ENCODE measurements at regions not wholly inside any gene's neighbourhood (a gene's known extent, or its start where the extent isn't known, plus 50 kb on each side); places are given as distances from the start of the nearest gene placed in this dataset.
A peak's percentile ranks its signal among the peaks of the same experiment; 100 is the strongest.

- no CpG with 5 or more reads among the region's 5 CpGs for WGBS (ENCODE audit: extremely low coverage, insufficient read length, low lambda C conversion rate)
- H3K36me3 Mint-ChIP-seq (ENCODE audit: insufficient read depth in 1 of 3, low read depth in 3 of 3), result no peaks in the 10 kb centered on the region
- no peaks in the 10 kb centered on the region for H3K27me3 Mint-ChIP-seq (ENCODE audit: low read depth)
- Histone ChIP-seq H3K14ac (ENCODE audit: insufficient read depth, low read length) (no peak overlapping the region), H3K23ac (ENCODE audit: insufficient read length, low read depth, low read length) (no peak overlapping the region), H3K18ac (ENCODE audit: insufficient read length, low read depth, low read length) (peak overlapping the region; percentile 65), H3K79me2 (ENCODE audit: insufficient read depth, low read length) (no peaks in the 10 kb centered on the region), H3K9ac (ENCODE audit: extremely low read depth, insufficient read length, low read length) (no peak overlapping the region), H3K4me1 (ENCODE audit: insufficient read depth, low read length) (peaks cover 22% of the 10 kb centered on the region), H4K8ac (replicated peaks; ENCODE audit: insufficient read length, low read depth, low read length) (no peak overlapping the region), H3K4ac (ENCODE audit: low read depth, low read length) (no peak overlapping the region; the same call in 1 of the 2 replicates), H3K56ac (ENCODE audit: insufficient read length, low read depth, low read length) (no peak overlapping the region), H2BK20ac (ENCODE audit: low read depth, low read length, poor library complexity, severe bottlenecking) (no peak overlapping the region), H2BK5ac (ENCODE audit: insufficient read length, low read length) (no peak overlapping the region), H3K27me3 (ENCODE audit: insufficient read depth, low read length) (no peaks in the 10 kb centered on the region), H2BK15ac (ENCODE audit: low read depth, low read length) (no peak overlapping the region), H4K91ac (ENCODE audit: insufficient read length, low read depth, low read length) (no peak overlapping the region), H3K4me2 (ENCODE audit: insufficient read depth, insufficient read length, low read length) (no peak overlapping the region), H2AK5ac (ENCODE audit: insufficient read length, low read length) (peak overlapping the region; percentile 2), H2AFZ (ENCODE audit: low read length) (no peak overlapping the region), H3K9me3 (ENCODE audit: control insufficient read depth, low read depth, low read length) (no peaks in the 10 kb centered on the region), H2BK12ac (ENCODE audit: insufficient read length, low read depth, low read length) (peak overlapping the region; percentile 84), H3T11ph (ENCODE audit: low read length) (no peak overlapping the region), H3K23me2 (ENCODE audit: insufficient read length, low read depth, low read length, poor library complexity, severe bottlenecking) (no peaks in the 10 kb centered on the region), H2BK120ac (ENCODE audit: low read depth, low read length, poor library complexity, severe bottlenecking) (no peak overlapping the region), H4K20me1 (ENCODE audit: control insufficient read depth, insufficient read depth, insufficient read length) (no peaks in the 10 kb centered on the region), H3K27ac (ENCODE audit: insufficient read length, low read depth, low read length) (peak overlapping the region; percentile 98), H4K5ac (ENCODE audit: insufficient read length, low read depth, low read length) (no peak overlapping the region), H3K79me1 (ENCODE audit: insufficient read depth, low read depth, low read length, poor library complexity, severe bottlenecking) (no peaks in the 10 kb centered on the region)
- peak overlapping the region in 1 of 2 experiments; percentile 56; a peak in 2 of 5 replicates for H3K4me3 Mint-ChIP-seq
- peaks cover 68 to 69% of the 10 kb centered on the region in 2 experiments for H3K4me1 Mint-ChIP-seq
- peak; percentile 71 for DNase-seq
- H3K9me3 Mint-ChIP-seq, result no peaks in the 10 kb centered on the region; a peak in 2 of 5 replicates
- TF ChIP-seq, protein P1, sequence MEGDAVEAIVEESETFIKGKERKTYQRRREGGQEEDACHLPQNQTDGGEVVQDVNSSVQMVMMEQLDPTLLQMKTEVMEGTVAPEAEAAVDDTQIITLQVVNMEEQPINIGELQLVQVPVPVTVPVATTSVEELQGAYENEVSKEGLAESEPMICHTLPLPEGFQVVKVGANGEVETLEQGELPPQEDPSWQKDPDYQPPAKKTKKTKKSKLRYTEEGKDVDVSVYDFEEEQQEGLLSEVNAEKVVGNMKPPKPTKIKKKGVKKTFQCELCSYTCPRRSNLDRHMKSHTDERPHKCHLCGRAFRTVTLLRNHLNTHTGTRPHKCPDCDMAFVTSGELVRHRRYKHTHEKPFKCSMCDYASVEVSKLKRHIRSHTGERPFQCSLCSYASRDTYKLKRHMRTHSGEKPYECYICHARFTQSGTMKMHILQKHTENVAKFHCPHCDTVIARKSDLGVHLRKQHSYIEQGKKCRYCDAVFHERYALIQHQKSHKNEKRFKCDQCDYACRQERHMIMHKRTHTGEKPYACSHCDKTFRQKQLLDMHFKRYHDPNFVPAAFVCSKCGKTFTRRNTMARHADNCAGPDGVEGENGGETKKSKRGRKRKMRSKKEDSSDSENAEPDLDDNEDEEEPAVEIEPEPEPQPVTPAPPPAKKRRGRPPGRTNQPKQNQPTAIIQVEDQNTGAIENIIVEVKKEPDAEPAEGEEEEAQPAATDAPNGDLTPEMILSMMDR (conservative IDR thresholded peaks at IDR 0.05), result no peak
- peak overlapping the region; percentile 97 to 100 (median 97) for H3K27ac Mint-ChIP-seq
Measured at GRCh38 chr13:99686157-99686572, 184.9 kb downstream of the TM9SF2 start.

Data from H9 (cell line).